HEK293 (cell line): ENCODE measurements at regions not wholly inside any gene's neighbourhood (a gene's known extent, or its start where the extent isn't known, plus 50 kb on each side); places are given as distances from the start of the nearest gene placed in this dataset.

Source experiments
- CTCF ChIA-PET: fragments of 350-600 bp; formaldehyde crosslinking; extraction: SDS; loops from one replicate; lab custom pipeline; 2021; ENCODE audit warnings: antibody characterized with exemption; lab: Yijun Ruan, JAX
- POLR2A ChIA-PET: fragments of 300-600 bp; formaldehyde crosslinking; extraction: SDS; loops from one replicate; lab custom pipeline; 2020; ENCODE audit warnings: antibody characterized with exemption, inconsistent platforms; lab: Yijun Ruan, JAX
- H3K27ac ChIP-seq: fragments of 200-500 bp; sonication (Bioruptor generic); 2 replicates; pipeline ENCODE4 v1.5.1; 2014; ENCODE audit warnings: low read depth, low read length, control low read depth, inconsistent platforms; ENCODE audit errors: extremely low read depth
- H3K36me3 ChIP-seq, 2 experiments: fragments of 200-500 bp in 1 of 2; sonication (Bioruptor generic) in 1 of 2; 1 replicate in 1 of 2; 2 replicates in 1 of 2; pipeline ENCODE4 v1.5.1; 2014 to 2017; ENCODE audit warnings: inconsistent platforms in 2 of 2, low read length in 2 of 2; ENCODE audit not compliant: control insufficient read depth in 2 of 2, insufficient read depth in 1 of 2
- H3K4me1 ChIP-seq: fragments of 200-500 bp; sonication (Bioruptor generic); 2 replicates; pipeline ENCODE4 v1.5.1; 2014; ENCODE audit warnings: mild to moderate bottlenecking, low read length, inconsistent platforms; ENCODE audit not compliant: control insufficient read depth, insufficient read depth
- H3K4me3 ChIP-seq: 2 replicates; pipeline ENCODE4 v1.5.1; 2011; ENCODE audit warnings: low read depth, mild to moderate bottlenecking, control low read depth, low read length, moderate library complexity
- H3K9me3 ChIP-seq: fragments of 200-500 bp; sonication (Bioruptor generic); 2 replicates; pipeline ENCODE4 v1.5.1; 2014; ENCODE audit warnings: low read depth, low read length, inconsistent platforms; ENCODE audit not compliant: control insufficient read depth, insufficient read depth
- ATF2 ChIP-seq: fragments of 450-650 bp; formaldehyde crosslinking; IDR thresholded peaks from 2 replicates; pipeline ENCODE4 v1.5.1; 2016; ENCODE audit warnings: missing biosample characterization, missing genetic modification characterization, low read depth
- EGR2 ChIP-seq: fragments of 450-650 bp; formaldehyde crosslinking; IDR thresholded peaks from 2 replicates; pipeline ENCODE4 v1.5.1; 2016; ENCODE audit warnings: low read depth, missing biosample characterization, missing genetic modification characterization
- GLIS1 ChIP-seq: fragments of 450-650 bp; formaldehyde crosslinking; IDR thresholded peaks from 2 replicates; pipeline ENCODE4 v1.5.1; 2016; ENCODE audit warnings: missing biosample characterization, missing genetic modification characterization
- REST ChIP-seq: fragments of 450-650 bp; formaldehyde crosslinking; IDR thresholded peaks from 2 replicates; pipeline ENCODE4 v1.5.1; 2016; ENCODE audit warnings: missing biosample characterization, missing genetic modification characterization
- ZBTB6 ChIP-seq: fragments of 450-650 bp; formaldehyde crosslinking; IDR thresholded peaks from 2 replicates; pipeline ENCODE4 v1.5.1; 2017; ENCODE audit warnings: missing biosample characterization, missing genetic modification characterization
- ZBTB7A ChIP-seq: fragments of 450-650 bp; formaldehyde crosslinking; IDR thresholded peaks from 2 replicates; pipeline ENCODE4 v1.5.1; 2016; ENCODE audit warnings: low read depth, missing biosample characterization, missing genetic modification characterization
- ZIC2 ChIP-seq: fragments of 450-650 bp; formaldehyde crosslinking; IDR thresholded peaks from 2 replicates; pipeline ENCODE4 v1.5.1; 2016; ENCODE audit warnings: missing biosample characterization, missing genetic modification characterization
- ZNF23 ChIP-seq: fragments of 450-650 bp; formaldehyde crosslinking; IDR thresholded peaks from 2 replicates; pipeline ENCODE4 v1.5.1; 2016; ENCODE audit warnings: missing biosample characterization, missing genetic modification characterization, borderline replicate concordance
- ZNF366 ChIP-seq: fragments of 450-650 bp; formaldehyde crosslinking; conservative IDR thresholded peaks from 2 replicates; pipeline ENCODE4 v1.5.1; 2016; ENCODE audit warnings: missing biosample characterization, missing genetic modification characterization
- ZNF48 ChIP-seq: fragments of 450-650 bp; formaldehyde crosslinking; IDR thresholded peaks from 2 replicates; pipeline ENCODE4 v1.5.1; 2016; ENCODE audit warnings: missing biosample characterization, missing genetic modification characterization

GRCh38 chr15:66942649-66943390 is 122.6 kb upstream of the SMAD3 start:
- H3K4me1 ChIP-seq: no peaks in the 10 kb centered on the region
- ChIA-PET CTCF (interaction anchor here (0.5 to 8.5 kb wide), 5 partner anchors 35 to 1228 kb away, joined by 3 to 120 read pairs (median 3); no protein-coding TSS in a partner anchor), POLR2A (no interaction called here)
- no peaks in the 10 kb centered on the region for H3K36me3 ChIP-seq
- TF ChIP-seq REST (tag by site-specific recombination) (no peak), ZNF23 (tag by site-specific recombination) (no peak), EGR2 (tag by site-specific recombination) (no peak), GLIS1 (tag by site-specific recombination) (peak; percentile 37; the same call in 1 of the 2 replicates), ZNF48 (tag by site-specific recombination) (no peak), ZNF366 (no peak), ATF2 (tag by site-specific recombination) (no peak)
- no peak overlapping the region for H3K27ac ChIP-seq
- H3K9me3 ChIP-seq: no peaks in the 10 kb centered on the region
- H3K4me3 ChIP-seq: no peak overlapping the region

GRCh38 chr15:66943456-66944095 is 121.8 kb upstream of the SMAD3 start:
- Histone ChIP-seq H3K27ac (no peak overlapping the region), H3K36me3 (no peaks in the 10 kb centered on the region), H3K9me3 (no peaks in the 10 kb centered on the region)
- POLR2A ChIA-PET: interaction anchor here (0.6 kb wide), 1 partner anchor 10 kb away, joined by 3 read pairs; no protein-coding TSS in a partner anchor
- TF ChIP-seq ZIC2 (tag by site-specific recombination) (peak; percentile 45), ZBTB7A (tag by site-specific recombination) (no peak)
- TF ChIP-seq, all 188 proteins: peak for 1
- Histone ChIP-seq H3K4me3 (no peak overlapping the region), H3K4me1 (no peaks in the 10 kb centered on the region)
- CTCF ChIA-PET: interaction anchor here (0.5 to 8.5 kb wide), 5 partner anchors 36 to 1227 kb away, joined by 3 to 120 read pairs (median 3); no protein-coding TSS in a partner anchor

GRCh38 chr15:66944121-66944520 is 121.3 kb upstream of the SMAD3 start:
- TF ChIP-seq ZBTB6 (tag by site-specific recombination): no peak
- H3K4me3 ChIP-seq: no peak overlapping the region
- H3K9me3 ChIP-seq: no peaks in the 10 kb centered on the region
- POLR2A ChIA-PET: interaction anchor here (0.6 kb wide), 1 partner anchor 9 kb away, joined by 3 read pairs; no protein-coding TSS in a partner anchor
- CTCF ChIA-PET: interaction anchor here (0.6 to 8.5 kb wide), 4 partner anchors 37 to 438 kb away, joined by 3 to 120 read pairs (median 4); no protein-coding TSS in a partner anchor
- no peaks in the 10 kb centered on the region for H3K4me1 ChIP-seq
- H3K36me3 ChIP-seq: no peaks in the 10 kb centered on the region
- H3K27ac ChIP-seq: no peak overlapping the region
